ENCODE measurements at regions not wholly inside any gene's neighbourhood (a gene's known extent, or its start where the extent isn't known, plus 50 kb on each side); places are given as distances from the start of the nearest gene placed in this dataset.
"Not testable (repeated sequence)": the region's sequence is repeated elsewhere in the genome, so short reads cannot be mapped to it uniquely, and the experiment has no call there.

- no peak for DNase-seq (ENCODE audit: low spot score)
Measured at GRCh38 chr2:150371044-150371818, 116.2 kb downstream of the RND3 start.

- no peak for DNase-seq (ENCODE audit: low spot score)
Measured at GRCh38 chr2:150370561-150370960, 116.9 kb downstream of the RND3 start.

GRCh38 chr2:150369862-150370261 lies 117.6 kb downstream of the RND3 start:
- DNase-seq (ENCODE audit: low spot score) = no peak

- no peak for DNase-seq (ENCODE audit: low spot score)
Measured at GRCh38 chr2:150358468-150358807, 129.0 kb downstream of the RND3 start.

GRCh38 chr2:150357770-150358467 lies 129.5 kb downstream of the RND3 start:
- no peak for DNase-seq (ENCODE audit: low spot score)

GRCh38 chr2:150355440-150355839 lies 132.0 kb downstream of the RND3 start:
- no peak for DNase-seq (ENCODE audit: low spot score)

- DNase-seq (ENCODE audit: low spot score) = no peak
Measured at GRCh38 chr2:150353376-150353775, 134.1 kb downstream of the RND3 start.

- DNase-seq (ENCODE audit: low spot score) = no peak
Measured at GRCh38 chr2:150351922-150352321, 135.5 kb downstream of the RND3 start.

GRCh38 chr2:150350500-150350899 lies 137.0 kb downstream of the RND3 start:
- DNase-seq (ENCODE audit: low spot score) = no peak

- DNase-seq (ENCODE audit: low spot score) = no peak
Measured at GRCh38 chr2:150346806-150347205, 140.7 kb downstream of the RND3 start.

- no peak for DNase-seq (ENCODE audit: low spot score)
Measured at GRCh38 chr2:150341982-150342680, 145.3 kb downstream of the RND3 start.

- DNase-seq (ENCODE audit: low spot score) = no peak
Measured at GRCh38 chr2:150339951-150340350, 147.5 kb downstream of the RND3 start.

GRCh38 chr2:150339282-150339681 lies 148.2 kb downstream of the RND3 start:
- DNase-seq (ENCODE audit: low spot score) = no peak

GRCh38 chr2:150335596-150335995 lies 151.9 kb downstream of the RND3 start:
- DNase-seq (ENCODE audit: low spot score) = no peak

GRCh38 chr2:150332383-150332782 lies 155.1 kb downstream of the RND3 start:
- peak; percentile 15 for DNase-seq (ENCODE audit: low spot score)

- DNase-seq (ENCODE audit: low spot score) = peak; percentile 13
Measured at GRCh38 chr2:150327564-150328489, 159.6 kb downstream of the RND3 start.

- no peak for DNase-seq (ENCODE audit: low spot score)
Measured at GRCh38 chr2:150325656-150326314, 161.7 kb downstream of the RND3 start.

GRCh38 chr2:150323071-150323470 lies 164.4 kb downstream of the RND3 start:
- DNase-seq (ENCODE audit: low spot score) = not testable (repeated sequence)

GRCh38 chr2:150320608-150321007 lies 166.9 kb downstream of the RND3 start:
- DNase-seq (ENCODE audit: low spot score) = no peak

GRCh38 chr2:150319658-150320555 lies 167.6 kb downstream of the RND3 start:
- DNase-seq (ENCODE audit: low spot score) = no peak
